Right forelimb (tissue), 1 donor: ENCODE measurements at regions not wholly inside any gene's neighbourhood (a gene's known extent, or its start where the extent isn't known, plus 50 kb on each side); places are given as distances from the start of the nearest gene placed in this dataset.
A peak's percentile ranks its signal among the peaks of the same experiment; 100 is the strongest.

Source experiments
- DNase-seq: peaks from one replicate; pipeline ENCODE4 v3.0.0-alpha.2; 2018

GRCh38 chr10:113967126-113967525 is 76.5 kb upstream of the ADRB1 start:
- peak; percentile 13 for DNase-seq

- DNase-seq: no peak
These were observed 73.0 kb upstream of the ADRB1 start for GRCh38 chr10:113970641-113971040.

- DNase-seq: no peak
These were observed 72.2 kb upstream of the ADRB1 start for GRCh38 chr10:113971349-113971973.

- DNase-seq: no peak
These were observed 66.5 kb upstream of the ADRB1 start for GRCh38 chr10:113977174-113977573.

GRCh38 chr10:113978802-113979201 is 64.9 kb upstream of the ADRB1 start:
- no peak for DNase-seq

- DNase-seq: no peak
These were observed 64.3 kb upstream of the ADRB1 start for GRCh38 chr10:113979409-113979808.

GRCh38 chr10:113980408-113981087 is 63.1 kb upstream of the ADRB1 start:
- no peak for DNase-seq

GRCh38 chr10:113982296-113982695 is 61.4 kb upstream of the ADRB1 start:
- no peak for DNase-seq

GRCh38 chr10:113982769-113983168 is 60.9 kb upstream of the ADRB1 start:
- no peak for DNase-seq

GRCh38 chr10:113983552-113983951 is 60.1 kb upstream of the ADRB1 start:
- DNase-seq: no peak

- no peak for DNase-seq
These were observed 58.3 kb upstream of the ADRB1 start for GRCh38 chr10:113985297-113985844.

- DNase-seq: no peak
These were observed 57.4 kb upstream of the ADRB1 start for GRCh38 chr10:113986316-113986715.

GRCh38 chr10:113987156-113987555 is 56.5 kb upstream of the ADRB1 start:
- no peak for DNase-seq

GRCh38 chr10:113987805-113988204 is 55.9 kb upstream of the ADRB1 start:
- DNase-seq: no peak

GRCh38 chr10:113988535-113988934 is 55.1 kb upstream of the ADRB1 start:
- DNase-seq: no peak

- DNase-seq: no peak
These were observed 52.4 kb upstream of the ADRB1 start for GRCh38 chr10:113991091-113991860.

GRCh38 chr10:113992471-113993011 is 51.1 kb upstream of the ADRB1 start:
- DNase-seq: no peak

GRCh38 chr10:113993489-113993991 is 50.1 kb upstream of the ADRB1 start:
- peak; percentile 53 for DNase-seq
